Hepatocyte (in vitro differentiated cells): ENCODE measurements at regions not wholly inside any gene's neighbourhood (a gene's known extent, or its start where the extent isn't known, plus 50 kb on each side); places are given as distances from the start of the nearest gene placed in this dataset.
"Not testable (repeated sequence)": the region's sequence is repeated elsewhere in the genome, so short reads cannot be mapped to it uniquely, and the experiment has no call there.

Experiments
- DNase-seq: peaks from one replicate; pipeline ENCODE4 v3.0.0-alpha.2; 2016; ENCODE audit warnings: low spot score
- H2AFZ ChIP-seq: fragments of 200-600 bp; sonication (generic); 2 replicates; pipeline ENCODE4 v1.6.0; 2016; ENCODE audit warnings: antibody characterized with exemption, mild to moderate bottlenecking
- H3K27ac ChIP-seq: fragments of 200-600 bp; sonication (generic); 2 replicates; pipeline ENCODE4 v1.5.1; 2016; ENCODE audit warnings: mild to moderate bottlenecking
- H3K27me3 ChIP-seq: fragments of 200-600 bp; sonication (generic); 2 replicates; pipeline ENCODE4 v1.6.1; 2016
- H3K36me3 ChIP-seq: fragments of 200-600 bp; sonication (generic); replicated peaks from 2 replicates; pipeline ENCODE4 v1.5.1; 2016; ENCODE audit warnings: low read depth; ENCODE audit not compliant: insufficient read depth
- H3K4me1 ChIP-seq: fragments of 200-600 bp; sonication (generic); 2 replicates; pipeline ENCODE4 v1.5.1; 2016; ENCODE audit warnings: mild to moderate bottlenecking, moderate library complexity; ENCODE audit not compliant: insufficient read depth
- H3K4me2 ChIP-seq: fragments of 200-600 bp; sonication (generic); 2 replicates; pipeline ENCODE4 v1.6.0; 2016
- H3K4me3 ChIP-seq: fragments of 200-600 bp; sonication (generic); 2 replicates; pipeline ENCODE4 v1.5.1; 2016; ENCODE audit warnings: mild to moderate bottlenecking
- H3K79me2 ChIP-seq: fragments of 200-600 bp; sonication (generic); 2 replicates; pipeline ENCODE4 v1.6.0; 2017; ENCODE audit warnings: mild to moderate bottlenecking
- H3K9me2 ChIP-seq: fragments of 200-600 bp; sonication (generic); replicated peaks from 2 replicates; pipeline ENCODE4 v1.6.0; 2017; ENCODE audit warnings: mild to moderate bottlenecking; ENCODE audit not compliant: insufficient read depth
- H3K9me3 ChIP-seq: fragments of 200-600 bp; sonication (generic); 2 replicates; pipeline ENCODE4 v1.5.1; 2016; ENCODE audit warnings: low read depth, mild to moderate bottlenecking
- H4K20me1 ChIP-seq: fragments of 200-600 bp; sonication (generic); 2 replicates; pipeline ENCODE4 v1.6.0; 2016; ENCODE audit warnings: mild to moderate bottlenecking; ENCODE audit not compliant: insufficient read depth, poor library complexity, severe bottlenecking
- EZH2 ChIP-seq: fragments of 200-600 bp; sonication (generic); IDR thresholded peaks from 2 replicates; pipeline ENCODE4 v1.6.1; 2016; ENCODE audit warnings: antibody characterized with exemption, mild to moderate bottlenecking, borderline replicate concordance
- EZH2phosphoT487 ChIP-seq: fragments of 200-600 bp; sonication (generic); IDR thresholded peaks from one replicate; pipeline ENCODE4 v1.6.1; 2018; ENCODE audit warnings: antibody characterized with exemption, mild to moderate bottlenecking, low read depth, moderate library complexity; ENCODE audit not compliant: unreplicated experiment, severe bottlenecking
- WGBS: methylation state at CpG from one replicate; pipeline ENCODE4 v1.1.6; 2016; ENCODE audit warnings: low lambda C conversion rate; ENCODE audit errors: missing lambda C conversion rate; 5-methylcytosine and 5-hydroxymethylcytosine counted together
- TF ChIP-seq, protein P1 (sequence below): fragments of 200-600 bp; sonication (generic); IDR thresholded peaks from 2 replicates; pipeline ENCODE4 v1.5.1; 2016; ENCODE audit warnings: antibody characterized with exemption, mild to moderate bottlenecking; ENCODE audit not compliant: poor library complexity

DNA sequence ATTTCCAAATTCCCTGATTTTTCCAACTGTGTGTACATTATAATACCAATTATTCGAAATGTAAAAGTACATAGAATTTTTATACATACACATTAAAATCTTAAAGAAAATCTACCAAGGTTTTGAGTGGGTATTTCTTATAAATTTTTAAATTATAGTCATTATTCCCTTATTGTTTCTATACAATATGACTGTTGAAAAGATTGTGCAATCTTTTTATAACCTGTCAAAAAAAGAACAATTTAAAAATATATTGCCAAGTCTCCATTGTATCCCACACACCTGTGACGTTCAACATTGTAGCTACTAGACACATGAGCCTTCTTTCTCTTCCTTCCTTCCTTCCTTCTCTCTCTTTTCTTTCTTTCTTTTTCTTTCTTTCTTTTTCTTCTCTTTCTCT lies 473.2 kb upstream of the CHRM3 start:
- no peaks in the 10 kb centered on the region for H4K20me1 ChIP-seq
- no peak for TF ChIP-seq EZH2phosphoT487
- TF ChIP-seq EZH2 = no peak
- TF ChIP-seq, protein P1, sequence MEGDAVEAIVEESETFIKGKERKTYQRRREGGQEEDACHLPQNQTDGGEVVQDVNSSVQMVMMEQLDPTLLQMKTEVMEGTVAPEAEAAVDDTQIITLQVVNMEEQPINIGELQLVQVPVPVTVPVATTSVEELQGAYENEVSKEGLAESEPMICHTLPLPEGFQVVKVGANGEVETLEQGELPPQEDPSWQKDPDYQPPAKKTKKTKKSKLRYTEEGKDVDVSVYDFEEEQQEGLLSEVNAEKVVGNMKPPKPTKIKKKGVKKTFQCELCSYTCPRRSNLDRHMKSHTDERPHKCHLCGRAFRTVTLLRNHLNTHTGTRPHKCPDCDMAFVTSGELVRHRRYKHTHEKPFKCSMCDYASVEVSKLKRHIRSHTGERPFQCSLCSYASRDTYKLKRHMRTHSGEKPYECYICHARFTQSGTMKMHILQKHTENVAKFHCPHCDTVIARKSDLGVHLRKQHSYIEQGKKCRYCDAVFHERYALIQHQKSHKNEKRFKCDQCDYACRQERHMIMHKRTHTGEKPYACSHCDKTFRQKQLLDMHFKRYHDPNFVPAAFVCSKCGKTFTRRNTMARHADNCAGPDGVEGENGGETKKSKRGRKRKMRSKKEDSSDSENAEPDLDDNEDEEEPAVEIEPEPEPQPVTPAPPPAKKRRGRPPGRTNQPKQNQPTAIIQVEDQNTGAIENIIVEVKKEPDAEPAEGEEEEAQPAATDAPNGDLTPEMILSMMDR = no peak

DNA sequence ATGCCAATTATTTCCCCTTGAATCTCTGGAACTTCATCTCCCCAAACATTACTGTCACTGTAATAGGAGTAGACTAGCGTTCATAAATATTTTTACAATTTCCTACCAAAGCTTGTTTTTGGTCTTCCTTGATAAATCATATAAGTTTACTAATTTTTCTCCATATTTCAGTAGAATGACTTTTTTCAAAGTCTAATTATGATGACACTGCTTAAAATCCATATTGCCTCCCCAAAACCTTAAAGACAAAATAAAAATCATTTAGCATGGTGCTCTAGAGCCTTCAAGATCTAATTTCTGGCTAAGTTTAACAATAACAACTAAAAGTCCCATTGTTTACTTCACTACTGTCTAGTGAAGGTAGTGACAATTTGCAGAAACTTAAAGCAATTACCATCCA lies 474.2 kb upstream of the CHRM3 start:
- no peak overlapping the region for H3K4me3 ChIP-seq
- no peaks in the 10 kb centered on the region for H3K27me3 ChIP-seq
- no peak for TF ChIP-seq EZH2
- TF ChIP-seq EZH2phosphoT487 = no peak
- TF ChIP-seq, protein P1 = no peak
- H3K79me2 ChIP-seq = no peaks in the 10 kb centered on the region
- no peak overlapping the region for H2AFZ ChIP-seq
- no peaks in the 10 kb centered on the region for H3K9me3 ChIP-seq
- no peaks in the 10 kb centered on the region for H4K20me1 ChIP-seq
- H3K4me2 ChIP-seq = no peak overlapping the region
- no peak overlapping the region for H3K27ac ChIP-seq
- no peaks in the 10 kb centered on the region for H3K9me2 ChIP-seq
- WGBS = 55% methylated on average over 1 of the region's 1 CpG
- no peak for DNase-seq
- no peaks in the 10 kb centered on the region for H3K36me3 ChIP-seq
- no peaks in the 10 kb centered on the region for H3K4me1 ChIP-seq

More for the DNA sequence above, 473.2 kb upstream of the CHRM3 start:
- no peak overlapping the region for H3K4me3 ChIP-seq
- no peaks in the 10 kb centered on the region for H3K79me2 ChIP-seq
- H3K36me3 ChIP-seq = no peaks in the 10 kb centered on the region
- no peak for DNase-seq
- no peaks in the 10 kb centered on the region for H3K9me3 ChIP-seq
- H3K4me1 ChIP-seq = no peaks in the 10 kb centered on the region
- no peak overlapping the region for H2AFZ ChIP-seq
- WGBS = 87% methylated on average over 2 of the region's 2 CpGs
- H3K27me3 ChIP-seq = no peaks in the 10 kb centered on the region
- H3K9me2 ChIP-seq = no peaks in the 10 kb centered on the region
- H3K4me2 ChIP-seq = no peak overlapping the region
- no peak overlapping the region for H3K27ac ChIP-seq

DNA sequence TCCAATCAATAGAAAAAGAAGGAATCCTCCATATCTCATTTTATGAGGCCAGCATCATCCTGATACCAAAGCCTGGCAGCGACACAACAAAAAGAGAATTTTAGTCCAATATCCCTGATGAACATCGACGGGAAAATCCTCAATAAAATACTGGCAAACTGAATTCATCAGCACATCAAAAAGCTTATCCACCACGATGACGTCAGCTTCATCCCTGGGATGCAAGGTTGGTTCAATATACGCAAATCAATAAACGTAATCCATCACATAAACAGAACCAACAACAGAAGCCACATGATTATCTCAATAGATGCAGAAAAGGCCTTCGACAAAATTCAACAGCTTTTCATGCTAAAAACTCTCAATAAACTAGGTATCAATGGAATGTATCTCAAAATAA lies 483.6 kb upstream of the CHRM3 start:
- H3K36me3 ChIP-seq, H3K27me3 ChIP-seq, H3K4me2 ChIP-seq, H3K9me3 ChIP-seq, DNase-seq, H3K4me1 ChIP-seq, H3K4me3 ChIP-seq, H3K79me2 ChIP-seq, H3K27ac ChIP-seq, H4K20me1 ChIP-seq, H2AFZ ChIP-seq, H3K9me2 ChIP-seq: not testable (repeated sequence)
- whole genome bisulfite sequencing = 95% methylated on average over 8 of the region's 8 CpGs

DNA sequence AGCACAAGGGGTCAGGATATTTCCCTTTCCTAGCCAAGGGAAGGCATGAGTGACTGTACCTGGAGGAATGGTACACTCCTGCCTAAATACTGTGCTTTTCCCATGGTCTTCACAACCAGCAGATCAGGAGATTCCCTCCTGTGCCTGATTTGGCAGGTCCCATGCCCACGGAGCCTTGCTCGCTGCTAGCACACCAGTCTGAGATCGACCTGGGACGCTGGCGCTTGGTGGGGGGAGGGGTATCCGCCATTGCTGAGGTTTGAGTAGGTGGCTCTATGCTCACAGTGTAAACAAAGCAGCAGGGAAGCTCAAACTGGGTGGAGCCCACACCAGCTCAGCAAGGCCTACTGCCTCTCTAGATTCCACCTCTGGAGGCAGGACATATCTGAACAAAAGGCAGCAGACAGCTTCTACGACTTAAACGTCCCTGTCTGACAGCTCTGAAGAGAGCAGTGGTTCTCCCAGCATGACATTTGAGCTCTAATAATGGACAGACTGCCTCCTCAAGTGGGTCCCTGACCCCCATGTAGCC lies 486.0 kb upstream of the CHRM3 start:
- Histone ChIP-seq H3K9me3 (no peaks in the 10 kb centered on the region), H3K4me3 (no peak overlapping the region), H3K27me3 (no peaks in the 10 kb centered on the region), H3K4me2 (no peak overlapping the region), H3K9me2 (no peaks in the 10 kb centered on the region), H3K36me3 (no peaks in the 10 kb centered on the region), H4K20me1 (no peaks in the 10 kb centered on the region), H2AFZ (no peak overlapping the region), H3K4me1 (no peaks in the 10 kb centered on the region), H3K27ac (no peak overlapping the region), H3K79me2 (no peaks in the 10 kb centered on the region)
- no peak for DNase-seq
- 92% methylated on average over 8 of the region's 8 CpGs for WGBS
- no peak for TF ChIP-seq EZH2
- TF ChIP-seq, protein P1 = no peak
- no peak for TF ChIP-seq EZH2phosphoT487
